Activated T-cell treated with anti-CD3 and anti-CD28 coated beads for 24 hours (primary cell): ENCODE measurements at regions not wholly inside any gene's neighbourhood (a gene's known extent, or its start where the extent isn't known, plus 50 kb on each side); places are given as distances from the start of the nearest gene placed in this dataset.

ENCODE experiments used
- DNase-seq: peaks from one replicate; pipeline ENCODE4 v3.0.0-alpha.2; 2020; ENCODE audit warnings: low read depth

- no peak for DNase-seq
These were observed 88.8 kb upstream of the CALM2 start for GRCh38 chr2:47265158-47265557.

GRCh38 chr2:47264686-47265085 is 88.4 kb upstream of the CALM2 start:
- no peak for DNase-seq

GRCh38 chr2:47264143-47264542 is 87.8 kb upstream of the CALM2 start:
- DNase-seq: no peak

DNA sequence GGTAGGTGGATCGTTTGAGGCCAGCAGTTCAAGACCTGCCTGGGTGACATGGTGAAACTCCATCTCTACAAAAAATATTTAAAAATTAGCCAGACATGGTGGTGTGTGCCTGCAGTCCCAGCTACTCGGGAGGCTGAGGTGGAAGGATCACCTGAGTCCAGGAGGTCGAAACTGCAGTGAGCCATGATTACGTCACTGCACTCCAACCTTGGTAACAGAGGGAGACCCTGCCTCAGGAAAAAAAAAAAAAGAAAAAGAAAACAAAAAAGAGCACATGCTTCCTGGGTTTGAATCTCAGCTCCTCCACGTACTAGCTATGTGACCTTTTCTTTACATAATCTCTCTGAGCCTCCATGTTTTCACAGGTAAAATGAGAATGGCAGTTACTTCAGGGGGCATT is 86.3 kb upstream of the CALM2 start:
- DNase-seq: no peak

DNA sequence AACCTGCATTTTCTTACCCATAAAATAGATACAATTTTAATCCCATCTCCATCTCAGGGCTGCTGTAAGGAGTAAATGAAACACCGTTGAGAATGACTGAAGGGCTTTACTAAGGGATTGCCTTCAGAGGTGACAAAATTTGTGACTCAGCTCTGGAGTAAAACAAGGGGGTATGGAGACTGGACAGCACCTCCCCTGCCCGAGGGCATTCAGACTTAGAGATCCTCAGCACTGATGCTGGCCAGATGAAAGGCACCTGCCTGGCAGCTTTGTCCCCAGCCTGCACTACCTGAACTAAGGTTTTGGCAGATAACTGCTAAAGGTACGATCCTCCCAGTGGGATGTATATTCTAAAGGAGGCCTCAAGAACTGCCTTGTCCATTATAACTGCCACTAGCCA is 84.7 kb upstream of the CALM2 start:
- no peak for DNase-seq

- no peak for DNase-seq
These were observed 83.5 kb upstream of the CALM2 start for GRCh38 chr2:47259829-47260228.

GRCh38 chr2:47257946-47258348 is 81.6 kb upstream of the CALM2 start:
- DNase-seq: no peak

DNA sequence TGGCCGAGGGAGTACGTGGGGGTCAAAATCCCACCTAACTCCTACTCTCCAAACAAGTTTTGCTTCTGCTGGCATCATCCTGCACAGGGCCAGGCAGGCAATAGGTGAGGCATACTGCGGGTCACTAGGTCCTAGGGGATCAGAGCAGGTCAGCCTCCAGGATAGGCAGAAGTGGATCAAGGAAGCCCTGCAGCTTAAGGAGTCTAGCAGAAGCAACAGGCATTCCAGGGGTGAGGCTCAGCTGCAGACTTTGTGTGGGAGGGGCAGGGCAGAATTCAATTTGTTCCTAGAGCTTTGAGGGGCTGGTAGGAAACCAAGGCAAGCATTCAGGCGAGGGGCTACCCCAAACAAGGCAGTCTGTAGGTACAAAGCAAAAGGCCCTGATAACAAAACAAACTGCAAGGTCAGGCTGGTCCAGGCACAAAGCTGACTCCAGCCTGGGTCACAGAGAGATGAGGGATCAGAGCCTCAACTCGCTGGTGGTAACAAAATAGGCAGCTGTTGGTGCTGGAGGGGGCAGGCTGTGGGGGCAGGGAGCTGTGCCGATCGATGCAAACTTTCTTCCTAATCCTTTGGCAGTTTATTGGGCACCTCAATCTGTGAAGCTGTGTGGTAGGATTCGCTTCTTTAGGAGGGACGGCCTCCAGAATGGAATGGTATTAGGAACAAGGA is 80.2 kb upstream of the CALM2 start:
- DNase-seq: no peak

- DNase-seq: no peak
These were observed 79.5 kb upstream of the CALM2 start for GRCh38 chr2:47255794-47256193.

- DNase-seq: no peak
These were observed 78.2 kb upstream of the CALM2 start for GRCh38 chr2:47254464-47254863.

DNA sequence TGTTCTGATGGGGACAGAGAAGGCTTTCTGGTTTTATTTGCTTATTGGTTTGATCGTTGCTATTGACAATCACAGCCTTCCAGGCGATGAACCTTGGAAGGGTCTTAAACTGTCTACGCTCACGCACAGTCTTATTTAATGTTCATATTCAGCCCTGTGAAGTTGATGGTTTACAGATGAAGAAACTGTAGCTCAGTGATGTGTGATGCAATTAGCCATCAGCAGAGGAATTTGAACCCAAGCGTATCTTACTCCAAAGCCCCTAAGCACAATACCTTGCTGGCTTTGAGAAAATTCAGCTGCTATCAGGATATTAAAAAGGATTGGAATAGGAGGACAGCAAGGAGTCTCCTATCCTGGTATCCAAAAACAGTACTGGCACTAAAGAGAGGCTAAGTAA is 77.1 kb upstream of the CALM2 start:
- no peak for DNase-seq

DNA sequence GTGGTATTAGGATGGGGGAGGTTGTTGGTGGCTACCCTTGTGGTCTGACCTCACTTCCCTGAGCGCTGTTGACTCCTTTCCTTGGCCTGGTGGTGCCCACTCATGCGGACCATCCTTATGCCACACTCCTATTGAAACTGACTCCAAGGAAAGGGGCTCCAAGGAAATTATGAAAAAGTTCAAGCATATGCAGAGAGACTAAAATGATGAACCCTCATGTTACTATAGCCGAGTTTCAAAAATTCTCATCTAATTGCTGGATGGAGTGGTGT is 75.0 kb upstream of the CALM2 start:
- DNase-seq: no peak

DNA sequence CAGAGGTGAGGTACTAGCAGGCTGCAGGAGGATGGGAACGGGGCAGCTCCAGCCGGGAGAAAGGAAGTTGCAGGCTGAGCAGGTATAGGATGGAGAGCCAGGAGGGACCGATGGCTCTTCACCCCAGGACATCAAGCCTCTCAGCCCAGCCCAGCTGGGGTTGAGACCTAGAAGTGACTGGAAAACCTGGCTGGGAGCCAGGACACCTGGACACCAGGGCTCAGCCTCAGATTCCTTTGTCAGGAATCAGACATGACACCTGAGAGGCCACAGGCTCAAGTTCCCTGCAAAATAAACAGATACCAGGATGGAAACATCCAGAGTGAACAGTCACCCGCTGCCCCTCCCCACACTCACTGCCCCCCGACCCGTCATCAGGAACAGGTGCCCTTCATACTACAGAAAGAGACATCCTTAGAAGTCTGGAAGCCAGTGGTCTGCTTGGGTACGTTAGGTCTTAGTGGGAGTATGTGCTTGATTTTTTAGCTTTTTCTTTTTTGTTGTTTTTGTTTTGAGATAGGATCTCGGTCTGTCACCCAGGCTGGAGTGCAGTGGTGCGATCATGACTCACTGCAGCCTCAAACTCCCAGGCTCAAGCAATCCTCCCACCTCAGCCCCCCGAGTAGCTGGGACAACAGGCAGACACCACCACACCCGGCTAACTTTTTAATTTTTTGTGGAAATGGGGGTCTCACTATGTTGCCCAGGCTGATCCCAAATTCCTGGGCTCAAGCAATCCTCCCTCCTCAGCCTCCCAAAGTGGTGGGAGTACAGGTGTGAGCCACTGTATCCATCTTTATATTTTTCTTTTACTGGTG is 74.5 kb upstream of the CALM2 start:
- no peak for DNase-seq

- no peak for DNase-seq
These were observed 73.6 kb upstream of the CALM2 start for GRCh38 chr2:47249931-47250330.

DNA sequence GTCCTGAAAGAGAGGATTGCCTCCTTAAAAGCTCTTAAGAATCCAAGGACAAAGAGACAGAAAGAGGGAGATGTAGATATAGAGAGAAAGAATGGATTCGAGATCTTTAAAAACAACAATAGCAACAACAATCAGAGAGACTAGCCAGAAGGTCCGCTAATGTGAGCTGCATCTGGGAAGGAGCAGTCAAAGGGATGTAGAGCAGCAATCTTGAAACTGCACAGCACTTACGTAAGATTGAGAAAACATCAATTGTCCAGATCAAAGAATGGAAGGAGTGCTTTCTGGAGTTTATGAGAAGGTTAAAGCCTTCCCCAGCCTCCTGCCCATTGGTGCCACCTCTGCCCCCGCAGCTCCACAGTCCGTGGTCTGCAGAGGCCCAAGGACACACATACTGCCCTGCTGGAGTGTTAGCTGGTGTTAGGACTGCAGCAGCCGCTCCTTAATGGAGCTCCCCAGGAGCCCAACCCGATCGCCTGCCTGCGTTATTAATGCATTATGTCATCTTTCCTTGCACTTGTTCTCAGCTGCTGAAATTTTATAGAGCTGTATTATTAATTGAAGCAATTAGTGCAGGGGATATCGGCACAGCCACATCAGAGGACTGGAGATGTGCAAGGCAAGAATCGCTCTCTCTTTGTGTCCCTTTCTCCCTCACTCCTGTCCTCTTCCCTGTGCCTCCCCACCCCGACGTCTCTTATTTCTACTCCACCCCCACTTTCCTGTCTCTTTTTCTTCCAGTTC is 73.0 kb upstream of the CALM2 start:
- no peak for DNase-seq

DNA sequence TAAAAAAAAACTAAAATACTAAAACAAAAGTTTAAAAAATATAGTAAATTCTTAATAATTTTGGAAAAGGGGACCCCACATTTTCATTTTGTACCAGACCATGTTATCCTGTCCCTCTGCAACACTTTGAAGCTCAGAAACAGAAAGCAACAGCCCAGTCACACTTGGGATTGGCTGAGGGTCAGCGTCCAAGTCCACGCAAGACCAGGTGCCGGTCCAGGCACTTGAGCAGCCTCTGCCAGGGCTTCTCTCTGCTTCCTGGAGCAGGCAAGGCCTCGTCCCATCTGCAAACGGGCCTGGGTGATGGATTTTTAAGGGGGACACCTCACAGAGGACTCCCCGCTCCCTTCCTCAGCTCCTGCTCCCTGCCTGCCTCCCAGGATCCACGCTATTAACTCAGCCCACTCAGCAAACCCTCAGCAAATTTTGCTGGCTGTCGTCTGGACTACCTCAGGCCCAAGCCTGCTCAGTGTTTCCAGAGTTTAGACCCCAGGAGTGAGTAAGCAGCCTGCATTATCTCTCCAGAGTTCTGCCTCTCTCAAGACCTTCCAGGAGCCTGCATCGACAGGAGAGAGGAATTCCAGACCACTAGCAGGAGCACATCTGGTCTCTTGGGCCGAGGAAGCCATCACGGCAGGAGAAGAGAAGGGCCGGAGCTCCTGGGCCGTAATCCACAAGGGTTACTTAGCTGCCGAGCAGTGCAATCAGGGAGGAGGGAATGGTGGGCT is 67.4 kb upstream of the CALM2 start:
- no peak for DNase-seq

GRCh38 chr2:47241715-47242114 is 65.4 kb upstream of the CALM2 start:
- DNase-seq: no peak

- DNase-seq: no peak
These were observed 63.0 kb upstream of the CALM2 start for GRCh38 chr2:47239119-47239969.

- DNase-seq: no peak
These were observed 62.3 kb upstream of the CALM2 start for GRCh38 chr2:47238638-47239037.

DNA sequence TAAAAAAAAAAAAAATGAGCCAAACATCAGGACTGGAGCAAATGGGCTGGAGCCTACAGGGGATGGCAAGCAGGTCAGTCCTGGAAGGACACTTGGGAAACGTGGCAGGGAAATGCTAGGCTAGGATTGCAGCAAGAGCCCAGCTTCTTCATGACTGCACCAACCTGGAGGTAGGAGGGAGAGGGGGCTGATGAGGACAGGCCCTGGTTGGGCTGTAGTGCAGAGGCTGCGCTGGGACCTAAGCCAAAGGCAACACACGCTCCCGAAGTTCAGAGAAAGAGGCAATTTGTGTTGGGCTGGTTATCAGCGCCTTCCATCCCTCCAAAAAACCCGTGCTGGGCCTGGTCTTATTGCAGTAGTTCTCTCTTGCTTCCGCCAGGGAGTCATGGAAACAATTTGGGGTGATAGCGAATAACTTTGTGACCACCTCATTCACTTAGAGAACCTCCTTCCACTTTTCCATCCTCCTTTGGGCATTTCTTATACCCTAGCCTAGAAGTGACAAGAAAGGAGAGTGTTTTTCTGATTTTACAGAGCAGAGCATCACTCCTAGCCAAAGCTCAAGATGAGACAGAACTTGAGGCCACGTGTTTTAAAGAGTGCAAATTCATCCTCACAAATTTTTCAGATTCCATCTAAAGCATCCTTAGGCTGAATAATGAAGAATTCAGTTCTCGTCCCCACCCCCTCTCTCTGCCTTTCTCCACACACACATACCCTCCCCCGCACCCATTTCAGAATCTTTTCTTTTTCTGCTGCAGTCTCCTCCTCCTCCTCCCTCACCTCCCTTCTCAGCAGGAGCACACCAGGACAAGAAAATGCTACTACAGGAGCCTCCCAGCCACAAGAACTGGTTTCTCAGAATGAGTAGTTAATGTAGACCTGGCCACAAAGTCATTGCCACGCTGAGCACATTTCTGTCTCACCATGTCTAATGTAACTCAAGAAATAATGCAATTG is 61.3 kb upstream of the CALM2 start:
- DNase-seq: no peak
